HCT116 (cell line): ENCODE measurements at regions not wholly inside any gene's neighbourhood (a gene's known extent, or its start where the extent isn't known, plus 50 kb on each side); places are given as distances from the start of the nearest gene placed in this dataset.

Source experiments
- ATF3 ChIP-seq: IDR thresholded peaks from 2 replicates; pipeline ENCODE4 v1.6.1; 2012
- CTCF ChIP-seq, 3 experiments: fragments of 200-600 bp in 1 of 3; sonication (generic) in 1 of 3; IDR thresholded peaks in 2 of 3; conservative IDR thresholded peaks in 1 of 3; 2 replicates each; pipeline ENCODE4 v1.5.1; 2012 to 2017; ENCODE audit warnings: low read depth in 2 of 3, low read length in 2 of 3, antibody characterized with exemption in 1 of 3, borderline replicate concordance in 1 of 3, control low read depth in 1 of 3, mild to moderate bottlenecking in 1 of 3, mixed read lengths in 1 of 3, mixed run types in 1 of 3, moderate library complexity in 1 of 3; ENCODE audit not compliant: insufficient read depth in 1 of 3
- EZH2 ChIP-seq: fragments of 200-600 bp; sonication (generic); IDR thresholded peaks from 2 replicates; pipeline ENCODE4 v1.6.1; 2017; ENCODE audit warnings: antibody characterized with exemption, mixed run types
- POLR2AphosphoS5 ChIP-seq: IDR thresholded peaks from 2 replicates; pipeline ENCODE4 v1.6.1; 2011; ENCODE audit warnings: mild to moderate bottlenecking, low read depth, low read length, moderate library complexity
- ZBTB33 ChIP-seq: IDR thresholded peaks from 2 replicates; pipeline ENCODE4 v1.6.1; 2011; ENCODE audit warnings: mild to moderate bottlenecking, low read length, moderate library complexity; ENCODE audit not compliant: insufficient replicate concordance; ENCODE audit errors: extremely low read depth

- TF ChIP-seq POLR2AphosphoS5 (no peak), ZBTB33 (no peak), CTCF (IDR thresholded peaks at IDR 0.05 in 2 of 3, conservative IDR thresholded peaks at IDR 0.05 in 1 of 3; ENCODE audit: borderline replicate concordance in 1 of 3, insufficient read depth in 1 of 3, low read depth in 2 of 3, low read length in 2 of 3) (no peak), EZH2 (no peak), ATF3 (no peak)
These were observed 972.8 kb downstream of the PLOD2 start for GRCh38 chr3:145188079-145188770.
